ENCODE measurements at regions not wholly inside any gene's neighbourhood (a gene's known extent, or its start where the extent isn't known, plus 50 kb on each side); places are given as distances from the start of the nearest gene placed in this dataset.
"Not testable (repeated sequence)": the region's sequence is repeated elsewhere in the genome, so short reads cannot be mapped to it uniquely, and the experiment has no call there.

- not testable (repeated sequence) for H3K9me3 Mint-ChIP-seq; H3K27ac Mint-ChIP-seq; H3K4me1 Mint-ChIP-seq; H3K4me3 Mint-ChIP-seq; DNase-seq; H3K27me3 Mint-ChIP-seq; ATAC-seq; H3K36me3 Mint-ChIP-seq (ENCODE audit: low read depth)
Observed at GRCh38 chr15:20991253-20991652, 125.1 kb upstream of the POTEB2 start.

DNA sequence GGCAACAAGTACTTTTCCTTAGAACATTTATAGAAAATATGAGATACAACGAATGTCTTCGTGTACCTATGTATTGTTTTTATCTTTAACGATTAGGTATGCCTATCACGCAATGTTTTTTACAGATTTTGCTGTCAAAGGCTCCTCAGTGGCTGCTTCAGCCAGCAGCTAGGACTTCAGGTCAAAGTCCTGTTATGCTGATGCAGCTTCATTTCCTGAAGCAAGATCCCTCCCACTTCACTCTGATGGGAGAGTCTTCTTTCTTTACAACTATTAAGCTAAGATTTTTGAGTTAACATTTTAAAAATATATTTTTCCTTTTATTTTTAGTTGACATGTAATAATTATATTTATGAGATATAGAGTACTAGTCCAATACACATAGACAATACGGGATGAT lies 120.7 kb upstream of the POTEB2 start:
- ATAC-seq; H3K9me3 Mint-ChIP-seq; H3K36me3 Mint-ChIP-seq (ENCODE audit: low read depth): not testable (repeated sequence)

GRCh38 chr15:20978057-20978456 lies 111.9 kb upstream of the POTEB2 start:
- peak; percentile 63 for ATAC-seq
- DNase-seq; H3K27me3 Mint-ChIP-seq; H3K27ac Mint-ChIP-seq; H3K36me3 Mint-ChIP-seq (ENCODE audit: low read depth); H3K9me3 Mint-ChIP-seq; H3K4me3 Mint-ChIP-seq; H3K4me1 Mint-ChIP-seq: not testable (repeated sequence)

More for the DNA sequence above, 120.7 kb upstream of the POTEB2 start:
- H3K4me1 Mint-ChIP-seq, H3K4me3 Mint-ChIP-seq, H3K27me3 Mint-ChIP-seq, DNase-seq, H3K27ac Mint-ChIP-seq: not testable (repeated sequence)

DNA sequence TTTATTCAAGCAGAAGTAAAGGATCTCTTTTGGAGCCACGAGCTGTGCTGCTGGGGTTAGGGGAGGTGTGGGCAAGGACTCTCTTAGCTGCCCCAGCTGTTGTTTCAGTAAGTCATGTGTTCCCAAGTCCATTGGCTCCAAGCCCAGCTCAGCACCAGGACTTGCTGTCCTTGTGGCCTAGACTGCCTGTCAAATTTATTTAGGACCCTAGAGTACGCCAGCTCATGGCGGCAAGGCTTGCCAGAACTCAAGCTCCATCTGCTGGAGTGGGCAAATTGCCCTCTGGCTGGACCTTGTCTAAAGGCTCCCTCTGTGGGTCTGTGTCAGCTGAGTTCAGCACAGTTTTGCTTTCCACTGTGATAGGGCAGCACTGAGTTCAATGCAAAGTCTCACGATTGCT lies 106.6 kb upstream of the POTEB2 start:
- H3K4me3 Mint-ChIP-seq, H3K27me3 Mint-ChIP-seq, H3K4me1 Mint-ChIP-seq: not testable (repeated sequence)

GRCh38 chr15:20959299-20959698 lies 93.2 kb upstream of the POTEB2 start:
- not testable (repeated sequence) for H3K27me3 Mint-ChIP-seq; DNase-seq; ATAC-seq; H3K9me3 Mint-ChIP-seq; H3K4me1 Mint-ChIP-seq; H3K27ac Mint-ChIP-seq; H3K36me3 Mint-ChIP-seq (ENCODE audit: low read depth); H3K4me3 Mint-ChIP-seq

More for the DNA sequence above, 106.6 kb upstream of the POTEB2 start:
- H3K36me3 Mint-ChIP-seq (ENCODE audit: low read depth); H3K27ac Mint-ChIP-seq; ATAC-seq; H3K9me3 Mint-ChIP-seq; DNase-seq: not testable (repeated sequence)

GRCh38 chr15:20929322-20929721 lies 63.2 kb upstream of the POTEB2 start:
- ATAC-seq; H3K4me3 Mint-ChIP-seq; DNase-seq; H3K27ac Mint-ChIP-seq; H3K9me3 Mint-ChIP-seq; H3K36me3 Mint-ChIP-seq (ENCODE audit: low read depth); H3K27me3 Mint-ChIP-seq; H3K4me1 Mint-ChIP-seq: not testable (repeated sequence)
